Gastrocnemius medialis (tissue), 4 donors: ENCODE measurements at regions not wholly inside any gene's neighbourhood (a gene's known extent, or its start where the extent isn't known, plus 50 kb on each side); places are given as distances from the start of the nearest gene placed in this dataset.

Experiments used
- POLR2A ChIP-seq, 2 donors: fragments of 450-650 bp; IDR thresholded peaks; one replicate each; pipeline ENCODE4 v1.6.1; 2017; ENCODE audit warnings: antibody characterized with exemption in 2 of 2, mild to moderate bottlenecking in 2 of 2, moderate library complexity in 2 of 2
- TF ChIP-seq, protein P1 (sequence below), 5 experiments: fragments of 450-650 bp in 3 of 5; fragments of 200-600 bp in 2 of 5; sonication (generic) in 2 of 5; IDR thresholded peaks in 4 of 5; conservative IDR thresholded peaks in 1 of 5; 1 replicate in 4 of 5; 2 replicates in 1 of 5; pipeline ENCODE4 v1.5.1; 2016 to 2019; ENCODE audit warnings: antibody characterized with exemption in 5 of 5, mild to moderate bottlenecking in 3 of 5, moderate library complexity in 3 of 5

DNA sequence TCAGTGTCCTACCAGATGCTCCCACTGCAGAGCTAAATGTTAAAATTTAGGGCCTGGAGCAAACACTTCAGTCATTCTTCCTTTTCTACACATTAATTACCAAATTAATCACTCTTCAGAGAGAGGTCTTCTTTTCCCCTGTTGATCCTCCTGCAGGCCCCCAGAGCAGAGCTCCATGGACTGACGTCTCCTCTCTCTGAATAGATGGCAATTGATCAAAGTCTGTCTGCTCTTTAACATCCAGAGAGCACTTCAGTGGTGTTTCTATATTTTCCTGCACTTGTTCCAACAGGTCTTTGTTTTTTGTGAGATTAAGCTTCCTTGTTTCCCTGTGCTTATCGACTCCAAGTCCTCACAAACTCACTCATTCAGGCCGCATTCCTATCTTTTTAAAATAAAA, 239.3 kb downstream of the SIPA1L2 start:
- TF ChIP-seq, protein P1, sequence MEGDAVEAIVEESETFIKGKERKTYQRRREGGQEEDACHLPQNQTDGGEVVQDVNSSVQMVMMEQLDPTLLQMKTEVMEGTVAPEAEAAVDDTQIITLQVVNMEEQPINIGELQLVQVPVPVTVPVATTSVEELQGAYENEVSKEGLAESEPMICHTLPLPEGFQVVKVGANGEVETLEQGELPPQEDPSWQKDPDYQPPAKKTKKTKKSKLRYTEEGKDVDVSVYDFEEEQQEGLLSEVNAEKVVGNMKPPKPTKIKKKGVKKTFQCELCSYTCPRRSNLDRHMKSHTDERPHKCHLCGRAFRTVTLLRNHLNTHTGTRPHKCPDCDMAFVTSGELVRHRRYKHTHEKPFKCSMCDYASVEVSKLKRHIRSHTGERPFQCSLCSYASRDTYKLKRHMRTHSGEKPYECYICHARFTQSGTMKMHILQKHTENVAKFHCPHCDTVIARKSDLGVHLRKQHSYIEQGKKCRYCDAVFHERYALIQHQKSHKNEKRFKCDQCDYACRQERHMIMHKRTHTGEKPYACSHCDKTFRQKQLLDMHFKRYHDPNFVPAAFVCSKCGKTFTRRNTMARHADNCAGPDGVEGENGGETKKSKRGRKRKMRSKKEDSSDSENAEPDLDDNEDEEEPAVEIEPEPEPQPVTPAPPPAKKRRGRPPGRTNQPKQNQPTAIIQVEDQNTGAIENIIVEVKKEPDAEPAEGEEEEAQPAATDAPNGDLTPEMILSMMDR (IDR thresholded peaks at IDR 0.05 in 4 of 5, conservative IDR thresholded peaks at IDR 0.05 in 1 of 5): no peak
- TF ChIP-seq POLR2A (IDR thresholded peaks at IDR 0.05): no peak
